Activated effector memory CD4-positive, alpha-beta T cell treated with anti-CD3 and anti-CD28 coated beads, Interleukin-2, amount 50 U/mL, for 16 hours (primary cell): ENCODE measurements at regions not wholly inside any gene's neighbourhood (a gene's known extent, or its start where the extent isn't known, plus 50 kb on each side); places are given as distances from the start of the nearest gene placed in this dataset.
"Not testable (repeated sequence)": the region's sequence is repeated elsewhere in the genome, so short reads cannot be mapped to it uniquely, and the experiment has no call there.

Experiments used
- DNase-seq: peaks from one replicate; pipeline ENCODE4 v3.0.0-alpha.2; 2020

DNA sequence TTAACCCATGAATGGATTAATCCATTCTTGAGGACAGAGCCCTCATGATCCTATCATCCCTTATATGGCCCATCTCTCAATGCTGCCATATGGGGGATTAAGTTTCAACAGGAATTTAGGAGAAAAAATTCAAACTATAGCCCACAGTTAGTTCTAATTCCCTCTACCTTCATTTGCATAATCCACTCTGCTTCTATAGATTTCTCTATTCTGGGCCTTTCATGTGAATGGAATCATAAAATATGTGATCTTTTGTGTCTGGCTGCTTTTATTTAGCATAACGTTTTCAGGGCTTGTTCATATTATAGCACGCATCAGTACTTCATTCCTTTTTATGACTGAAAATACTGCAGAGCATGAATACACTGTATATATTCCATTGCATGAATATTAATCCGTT, 55.4 kb downstream of the CTSL start:
- DNase-seq, result no peak

DNA sequence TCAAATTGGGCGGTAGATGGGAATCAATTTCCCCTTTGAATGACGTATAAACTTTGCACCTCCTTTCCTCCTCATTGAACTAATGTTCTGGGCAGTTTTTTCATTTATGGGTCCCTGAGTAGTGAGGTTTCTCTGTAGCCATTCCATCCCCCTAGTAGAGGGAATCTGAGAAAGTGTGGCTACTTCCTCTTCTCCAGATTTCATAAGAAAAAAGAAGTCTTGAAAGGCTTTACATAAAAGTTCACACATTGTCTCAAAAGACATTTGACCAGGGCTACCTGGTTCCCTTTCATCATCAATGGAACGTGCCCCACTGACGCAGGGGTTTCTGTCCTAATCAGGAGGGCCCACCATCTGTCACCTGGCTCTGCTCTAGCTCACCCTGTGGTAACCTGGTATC, 57.3 kb downstream of the CTSL start:
- no peak for DNase-seq

DNA sequence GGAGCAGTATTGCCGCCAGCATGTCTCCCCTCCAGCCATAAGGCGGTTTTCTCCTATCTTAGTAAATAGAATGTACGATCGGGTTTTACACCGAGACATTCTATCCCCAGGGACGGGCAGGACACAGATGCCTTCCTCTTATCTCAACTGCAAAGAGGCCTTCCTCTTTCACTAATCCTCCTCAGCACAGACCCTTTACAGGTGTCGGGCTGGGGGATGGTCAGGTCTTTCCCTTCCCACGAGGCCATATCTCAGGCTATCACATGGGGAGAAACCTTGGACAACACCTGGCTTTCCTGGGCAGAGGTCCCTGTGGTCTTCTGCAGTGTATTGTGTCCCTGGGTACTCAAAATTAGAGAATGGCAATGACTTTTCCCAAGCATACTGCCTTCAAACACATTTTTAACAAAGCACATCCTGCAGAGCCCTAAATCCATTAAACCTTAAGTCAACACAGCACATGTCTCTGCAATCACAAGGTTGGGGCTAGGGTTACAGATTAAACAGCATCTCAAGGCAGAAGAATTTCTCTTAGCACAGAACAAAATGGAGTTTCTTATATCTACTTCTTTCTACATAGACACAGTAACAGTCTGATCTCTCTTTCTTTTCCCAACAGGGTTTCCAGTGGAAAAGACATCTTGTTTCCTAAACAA, 59.5 kb downstream of the CTSL start:
- not testable (repeated sequence) for DNase-seq

DNA sequence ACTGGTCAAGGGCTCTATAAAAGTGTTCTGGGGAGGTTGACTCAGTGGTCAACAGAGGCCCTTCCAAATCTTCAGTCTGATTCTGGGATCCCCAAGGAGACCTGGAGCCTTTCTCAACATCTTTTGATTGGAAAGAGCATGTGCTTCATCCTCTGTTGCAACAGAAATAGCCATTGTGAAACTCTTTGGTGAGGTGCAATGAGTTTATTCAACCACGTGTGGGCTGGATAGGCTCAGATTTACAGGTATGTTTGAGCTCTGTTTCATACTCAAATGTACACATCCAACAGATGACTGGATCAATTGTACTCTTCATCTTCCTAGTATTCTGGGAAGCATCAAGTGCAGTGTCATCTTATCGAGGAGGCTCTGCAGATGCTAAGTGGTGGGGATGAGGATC, 60.5 kb downstream of the CTSL start:
- no peak for DNase-seq

DNA sequence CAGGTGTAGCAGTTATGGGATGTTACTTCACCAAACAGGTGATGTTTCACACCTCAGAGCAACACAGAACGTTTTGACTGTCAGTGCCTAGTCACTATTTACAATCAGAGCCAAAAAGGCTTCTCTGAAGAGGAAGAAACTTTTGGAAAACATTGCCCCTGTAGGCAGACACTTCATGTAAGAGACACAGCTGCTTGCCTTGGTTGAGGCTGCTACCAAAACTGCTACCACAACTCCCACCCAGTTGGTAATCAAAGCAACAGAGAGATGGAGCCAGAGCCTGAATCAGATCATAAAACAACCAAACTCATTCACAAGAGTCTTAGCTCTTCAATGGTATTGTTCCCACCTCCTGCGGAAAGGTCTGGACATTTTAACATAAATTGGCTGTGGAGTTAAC, 61.0 kb downstream of the CTSL start:
- no peak for DNase-seq

DNA sequence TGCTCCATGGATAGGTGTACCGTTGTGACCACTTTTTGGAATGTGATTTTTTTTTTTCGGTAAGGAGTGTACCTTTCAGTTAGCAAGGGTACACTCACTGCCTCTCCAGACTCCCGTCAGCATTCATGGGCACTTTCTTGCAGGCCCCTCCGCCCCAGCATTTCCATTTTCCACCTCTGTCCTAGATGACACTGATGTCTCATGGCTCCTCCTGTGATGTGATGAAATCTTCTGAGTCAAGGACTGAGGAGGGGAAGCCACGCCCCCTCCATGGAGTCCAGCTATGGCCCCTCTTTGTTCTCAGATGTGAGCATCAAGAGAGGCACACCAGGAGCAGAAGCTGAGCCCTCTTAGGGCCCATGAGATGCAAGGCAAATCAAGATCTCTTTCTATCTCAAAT, 61.8 kb downstream of the CTSL start:
- no peak for DNase-seq

DNA sequence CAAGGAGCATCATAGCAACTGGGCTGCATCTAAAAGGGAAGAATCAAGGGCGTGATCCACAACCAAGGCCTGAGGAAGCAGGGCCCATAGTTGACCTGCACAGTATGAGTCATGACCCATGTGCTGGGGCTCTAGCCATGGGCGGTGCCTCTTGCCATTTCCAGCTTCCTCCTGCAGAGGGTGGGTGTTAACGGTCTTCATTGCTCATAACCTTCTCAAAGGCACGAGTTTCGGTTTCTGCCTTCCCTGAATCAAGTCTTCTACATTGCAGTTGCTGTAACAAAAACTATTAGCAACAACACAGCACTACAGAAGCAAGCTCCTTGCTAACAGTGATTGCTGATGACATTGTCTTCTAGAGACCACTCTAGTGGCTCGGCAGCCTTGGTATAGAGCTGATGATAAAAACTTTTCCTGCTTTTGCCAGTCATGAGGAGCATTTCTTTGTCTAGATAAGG, 66.9 kb downstream of the CTSL start:
- DNase-seq, result peak; percentile 78

DNA sequence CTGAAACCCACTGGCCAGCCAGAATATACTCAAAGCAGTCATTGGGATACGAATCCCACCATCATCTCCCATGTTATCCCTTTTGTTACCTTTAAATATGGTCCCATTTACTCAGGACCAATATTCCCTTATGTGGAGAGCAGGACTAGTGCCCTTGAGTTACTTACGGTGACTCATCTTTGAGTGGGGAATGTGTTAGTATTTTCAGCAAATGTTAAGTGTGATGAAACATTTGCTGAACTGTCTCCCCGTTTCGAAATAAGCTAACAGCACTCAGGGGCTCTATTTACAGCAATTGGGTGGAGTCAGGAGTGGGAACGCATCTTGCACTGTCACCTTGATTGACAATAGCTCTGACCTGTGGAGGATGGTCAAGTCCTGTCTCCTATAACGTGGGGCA, 67.4 kb downstream of the CTSL start:
- DNase-seq, result no peak

DNA sequence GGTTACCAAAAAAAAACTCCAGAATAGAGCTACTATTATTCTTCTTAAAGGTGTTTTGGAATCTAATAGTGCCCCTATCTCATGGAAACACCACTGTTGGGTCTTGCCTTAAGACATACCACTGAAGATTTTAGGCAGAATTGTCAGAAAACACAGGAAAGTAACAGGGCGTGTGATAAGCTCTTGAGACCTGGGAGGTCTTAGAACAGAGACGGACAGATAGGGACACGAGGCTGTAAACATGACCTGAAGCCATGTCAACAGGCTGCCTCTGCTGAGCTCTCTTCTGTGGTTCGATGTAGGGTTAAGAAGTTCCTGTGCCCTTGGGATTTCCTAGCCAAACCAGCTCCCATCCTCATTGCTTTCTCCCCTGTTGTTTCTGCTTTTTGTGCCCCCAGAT, 69.3 kb downstream of the CTSL start:
- no peak for DNase-seq

DNA sequence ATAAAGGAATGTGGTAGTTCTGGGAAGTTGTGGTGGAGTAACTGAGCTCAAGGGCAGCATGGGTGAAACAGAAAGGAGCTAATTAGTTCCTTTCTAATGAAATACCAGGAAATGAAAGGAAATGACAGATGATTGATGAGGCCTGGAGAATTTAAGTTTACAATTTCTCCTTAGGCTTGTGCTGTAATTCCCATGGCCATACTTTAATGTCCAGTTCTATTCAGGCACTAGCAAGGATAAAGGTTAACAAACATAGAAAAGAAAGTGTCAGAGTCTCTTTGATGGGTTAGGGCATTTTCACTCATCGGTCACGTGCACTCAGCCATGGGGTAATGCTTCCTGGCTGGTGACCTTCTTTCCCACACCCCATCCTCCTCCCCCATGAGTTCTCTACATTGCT, 70.3 kb downstream of the CTSL start:
- DNase-seq, result no peak

DNA sequence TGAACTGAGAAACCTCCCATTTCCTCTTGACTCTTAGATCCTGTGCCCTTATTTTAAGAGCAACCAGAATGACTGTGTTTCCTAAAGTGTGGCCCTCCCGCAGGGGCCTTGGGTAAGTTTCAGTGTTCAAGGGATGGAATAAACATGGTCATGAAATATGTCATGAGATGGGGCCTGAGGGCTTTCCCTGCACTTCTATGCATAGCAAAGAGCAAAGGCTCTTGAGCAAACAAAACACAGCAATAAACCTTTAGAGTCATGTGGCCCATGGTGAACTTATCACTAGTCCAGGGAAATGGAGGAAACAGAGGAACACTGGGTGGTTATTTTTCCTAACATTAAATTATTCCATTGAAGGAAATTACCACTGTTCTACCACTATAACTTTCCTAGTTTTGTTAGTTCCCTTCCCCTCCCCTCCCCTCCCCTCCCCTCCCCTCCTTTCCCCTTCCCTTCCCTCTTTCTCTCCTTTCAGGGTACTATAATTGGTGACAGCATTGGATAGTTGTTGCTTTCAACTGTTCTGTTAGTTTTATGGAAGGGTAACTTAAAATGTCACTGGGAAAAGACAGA, 72.4 kb downstream of the CTSL start:
- DNase-seq, result no peak

DNA sequence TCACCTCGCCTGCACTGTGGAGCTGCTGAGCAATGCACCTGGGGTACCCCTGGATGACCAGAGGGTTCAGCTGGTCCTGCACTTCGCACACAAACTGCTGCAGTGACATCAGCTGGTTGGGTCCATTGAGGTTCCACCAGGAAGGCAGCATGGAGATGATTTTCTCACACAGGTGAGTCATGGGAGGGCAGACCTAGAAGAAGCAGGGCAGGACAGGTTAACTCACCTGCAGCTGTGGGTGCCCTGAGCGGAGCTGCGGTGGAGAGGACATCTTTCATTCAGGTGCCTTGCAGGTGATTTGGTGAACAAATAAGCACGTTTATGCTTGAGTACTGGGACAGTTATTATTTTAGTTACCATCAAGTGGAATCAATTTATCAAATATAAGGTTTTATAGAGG, 73.6 kb downstream of the CTSL start:
- DNase-seq, result no peak

DNA sequence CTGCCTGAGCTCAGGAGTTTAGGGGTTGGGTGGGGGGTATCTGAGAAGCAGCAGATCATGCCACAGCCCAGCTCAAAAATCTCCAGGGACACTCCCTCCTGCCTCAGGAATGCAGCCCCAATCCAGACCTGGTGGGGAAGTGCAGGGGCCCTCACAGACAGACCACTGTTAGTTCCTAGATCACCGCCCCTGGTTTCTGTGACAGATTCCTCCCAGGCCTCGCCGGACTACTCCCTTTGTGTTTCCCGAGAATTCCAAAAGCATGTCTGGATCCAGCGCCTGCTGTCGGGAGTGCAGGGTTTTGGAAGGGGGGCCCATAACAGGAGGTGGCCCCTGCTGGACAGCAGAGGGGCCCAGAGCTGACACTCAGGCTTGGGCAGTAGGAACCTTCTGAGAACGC, 74.5 kb downstream of the CTSL start:
- DNase-seq, result no peak

DNA sequence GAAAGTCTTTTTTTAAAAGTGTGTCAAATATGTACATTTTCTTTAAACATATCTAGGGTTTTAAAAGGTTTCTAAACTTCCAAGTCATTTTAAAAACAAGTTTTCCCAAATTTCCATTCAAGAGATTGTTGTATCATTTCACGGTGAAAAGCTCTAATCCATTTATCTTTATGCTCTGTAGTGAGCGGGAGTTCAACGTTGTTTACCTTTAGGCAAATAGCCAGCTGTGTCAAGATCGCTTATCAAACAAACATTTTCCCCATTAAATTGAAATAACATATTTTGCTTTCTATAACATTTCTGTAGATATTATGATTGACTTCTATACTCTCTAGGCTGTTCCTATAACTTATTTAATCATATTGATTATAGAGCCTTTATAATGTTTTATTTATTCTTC, 75.1 kb downstream of the CTSL start:
- no peak for DNase-seq

DNA sequence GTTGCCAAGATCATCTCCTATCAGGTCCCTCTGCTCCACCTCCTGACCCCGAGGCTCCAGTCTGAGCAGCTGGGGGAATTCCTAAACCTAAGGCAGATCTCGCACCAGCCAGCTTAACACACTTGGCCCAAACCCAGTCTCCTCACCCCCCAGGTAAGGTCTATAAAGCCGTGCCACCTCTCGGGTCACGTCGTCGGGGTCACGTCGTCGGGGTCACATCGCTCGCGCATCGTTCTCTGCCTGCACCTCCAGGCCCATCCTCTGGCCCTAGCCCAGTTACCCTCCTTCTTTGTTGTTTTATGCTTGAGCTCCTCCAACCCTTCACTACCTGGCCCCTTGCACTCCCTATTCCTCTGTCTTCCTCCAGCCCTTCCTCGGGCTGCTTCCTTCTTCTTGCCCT, 77.2 kb downstream of the CTSL start:
- no peak for DNase-seq

DNA sequence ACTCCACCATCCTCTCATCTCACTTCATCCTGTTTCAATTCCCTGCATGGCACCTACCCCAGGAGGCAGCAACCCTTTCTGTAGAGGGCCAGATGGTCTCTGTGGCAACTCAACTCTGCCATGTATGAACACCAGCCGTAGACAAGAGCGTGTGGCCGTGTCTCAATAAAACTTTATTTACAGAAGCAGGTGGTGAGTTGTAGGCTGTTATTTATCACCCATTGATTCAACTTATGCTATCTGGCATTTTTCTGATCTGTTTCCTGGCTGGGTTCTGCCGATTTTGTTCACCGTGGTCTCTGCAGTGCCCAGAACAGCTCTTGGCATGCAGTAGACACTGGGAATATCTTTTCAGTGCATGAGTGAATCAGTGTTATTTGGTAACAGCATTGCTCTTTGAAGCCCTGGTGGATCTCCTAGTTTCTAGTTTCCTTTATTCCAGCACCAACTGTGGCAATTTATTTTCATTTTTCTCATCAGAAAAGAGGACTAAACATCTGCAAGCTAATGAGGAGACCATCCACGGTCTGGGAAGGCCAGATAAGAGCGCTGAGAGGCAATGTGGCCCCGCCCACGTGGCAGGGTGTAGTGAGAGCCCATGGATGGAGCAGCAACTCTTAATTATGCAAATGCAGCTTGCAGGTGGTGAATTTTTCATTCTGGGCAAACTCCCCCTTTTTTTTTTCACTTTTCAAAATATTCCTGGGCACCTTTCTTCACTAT, 77.9 kb downstream of the CTSL start:
- no peak for DNase-seq

DNA sequence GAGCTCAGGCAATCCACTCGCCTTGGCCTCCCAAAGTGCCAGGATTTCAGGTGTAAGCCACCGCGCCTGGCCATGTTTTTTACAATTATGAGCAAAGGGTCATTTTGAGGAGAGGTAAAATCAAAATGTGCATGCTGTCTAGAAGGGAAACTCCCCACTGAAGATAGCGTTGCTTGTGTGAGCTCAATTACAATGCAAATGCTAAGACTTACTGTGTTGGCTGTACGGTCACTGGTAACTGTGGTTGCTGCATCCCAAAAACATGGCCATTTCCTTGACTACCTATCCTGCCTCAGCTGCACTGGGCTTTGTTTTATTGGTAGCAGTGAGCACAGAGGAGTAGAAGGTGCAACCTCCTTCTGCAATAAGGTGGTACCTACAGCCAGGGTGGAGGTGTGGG, 77.4 kb upstream of the SPATA31E1 start:
- DNase-seq, result no peak

DNA sequence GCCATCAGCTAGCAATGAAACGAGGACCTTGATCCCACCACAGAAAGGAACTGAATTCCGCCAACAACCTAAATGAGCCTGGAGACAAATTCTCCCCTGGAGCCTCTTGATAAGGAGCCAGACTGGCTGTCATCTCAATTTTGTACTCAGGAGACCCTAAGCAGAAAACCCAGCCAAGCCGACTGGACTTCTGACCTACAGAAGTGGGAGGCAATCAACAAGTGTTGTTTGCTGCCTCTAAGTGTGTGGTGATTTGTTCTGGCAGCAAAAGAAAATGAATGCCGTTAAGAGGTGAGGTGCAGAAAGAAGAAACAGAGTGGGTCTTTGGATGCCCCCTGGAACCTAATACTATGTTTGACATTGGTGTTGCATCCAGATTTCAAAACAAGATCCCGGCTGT, 72.7 kb upstream of the SPATA31E1 start:
- no peak for DNase-seq

DNA sequence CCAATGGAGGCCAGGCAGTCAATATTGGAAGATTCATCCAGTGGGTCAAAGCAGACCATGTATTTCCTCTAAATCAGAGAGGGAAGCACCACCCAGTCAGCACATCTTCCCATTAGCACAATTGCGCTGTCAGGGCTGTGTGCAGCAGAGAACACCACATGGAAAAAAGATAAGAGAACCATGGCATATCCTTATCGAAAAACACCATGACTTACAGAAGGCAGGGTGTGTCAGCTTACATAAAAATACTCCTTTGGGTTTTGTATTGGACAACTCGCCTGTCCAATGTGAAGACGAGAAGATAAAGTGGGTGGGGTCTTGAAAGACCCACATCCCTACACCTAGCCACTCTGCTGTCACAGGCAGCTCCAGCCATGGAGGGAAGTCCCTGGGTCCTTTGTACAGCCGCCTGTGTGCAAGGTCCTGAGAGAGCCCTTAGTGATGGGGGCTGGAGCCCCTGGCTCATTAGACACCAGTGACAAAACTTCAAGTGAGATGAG, 71.9 kb upstream of the SPATA31E1 start:
- DNase-seq, result no peak

DNA sequence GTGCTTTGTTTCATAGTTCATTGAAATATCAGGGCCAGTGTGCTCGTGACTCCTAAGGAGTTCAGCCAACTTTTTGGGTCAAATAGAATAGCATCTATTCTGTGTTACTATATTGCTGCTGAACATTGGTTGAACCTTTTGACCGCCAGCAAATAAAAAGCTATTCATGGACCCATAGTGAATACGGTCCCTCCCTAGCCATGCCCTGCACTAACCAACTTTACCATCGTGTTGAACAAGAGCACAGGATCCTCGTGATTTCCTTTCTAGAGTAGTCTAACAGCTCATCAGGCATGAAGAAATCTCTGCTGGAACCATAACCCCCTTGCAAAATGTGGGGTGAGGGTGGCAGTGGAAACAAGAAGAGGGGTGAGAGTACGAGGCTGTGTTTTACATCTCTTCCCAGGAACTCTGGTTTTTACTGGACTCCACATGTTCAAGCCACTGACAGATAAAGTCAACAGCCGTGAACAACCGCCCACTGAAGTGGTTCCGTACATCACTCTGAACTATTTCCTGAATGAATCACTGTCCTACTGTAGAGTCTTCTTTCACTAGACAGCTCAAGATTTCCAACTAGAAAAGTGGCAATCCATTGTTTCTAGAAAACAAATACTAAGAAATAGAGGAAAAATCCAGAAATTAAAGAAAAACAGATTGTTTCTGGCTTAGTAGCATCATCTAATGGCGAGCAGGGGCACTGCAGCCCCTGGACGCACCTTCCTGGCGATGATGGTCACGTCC, 70.1 kb upstream of the SPATA31E1 start:
- peak; percentile 77 for DNase-seq

DNA sequence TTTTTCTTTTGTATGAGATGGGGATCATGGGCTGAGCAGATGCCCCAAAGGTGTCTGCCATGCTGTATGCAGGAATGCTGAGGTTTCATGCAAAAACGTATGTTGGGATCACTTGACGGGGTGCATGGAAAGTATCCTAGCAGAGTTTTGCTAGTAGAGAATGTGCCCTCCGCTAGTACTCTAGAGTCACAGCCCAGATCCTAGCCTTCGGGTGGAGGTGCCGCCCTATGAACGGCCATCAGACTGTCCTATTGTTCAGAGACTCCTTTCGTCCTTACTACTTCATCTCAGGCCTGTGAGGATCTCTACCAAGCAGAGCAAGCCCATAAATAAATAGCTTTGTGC, 69.6 kb upstream of the SPATA31E1 start:
- DNase-seq, result no peak

DNA sequence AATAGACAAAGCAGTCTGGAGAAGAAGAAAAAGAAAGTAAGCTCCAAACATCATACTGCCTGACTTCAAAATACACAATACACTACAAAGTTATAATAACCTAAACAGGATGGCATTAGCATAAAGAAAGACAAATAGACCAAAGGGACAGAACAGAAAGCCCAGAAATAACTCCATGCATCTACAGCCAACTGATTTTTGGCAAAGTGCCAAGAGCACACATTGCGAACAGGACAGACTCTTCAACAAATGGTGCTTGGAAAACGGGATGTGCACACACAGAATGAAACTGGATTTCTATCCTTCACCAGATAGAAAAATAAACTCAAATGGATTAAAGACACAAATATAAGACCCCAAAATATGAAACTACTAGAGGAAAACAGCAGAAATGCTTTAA, 66.6 kb upstream of the SPATA31E1 start:
- no peak for DNase-seq

DNA sequence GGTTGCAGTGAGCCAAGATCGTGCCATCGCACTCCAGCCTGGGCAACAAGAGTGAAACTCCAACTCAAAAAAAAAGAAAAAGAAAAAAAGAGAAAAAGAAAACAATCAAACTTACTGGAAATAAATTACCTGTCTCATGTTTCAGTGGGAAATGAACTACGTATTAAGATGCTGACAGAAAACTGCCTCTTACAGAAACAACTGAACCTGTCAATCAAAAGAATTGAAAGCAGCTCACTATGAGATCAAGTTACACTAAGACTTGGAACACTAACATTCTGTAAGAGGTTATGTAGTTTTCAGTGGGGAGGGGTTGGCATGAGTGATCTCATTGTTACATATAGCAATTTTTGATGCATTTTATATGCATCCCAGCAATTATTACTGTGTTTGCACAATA, 64.4 kb upstream of the SPATA31E1 start:
- DNase-seq, result no peak
